ENCODE measurements at regions not wholly inside any gene's neighbourhood (a gene's known extent, or its start where the extent isn't known, plus 50 kb on each side); places are given as distances from the start of the nearest gene placed in this dataset.

GRCh38 chr10:61283066-61283465, 170.1 kb downstream of the TMEM26 start:
- Histone ChIP-seq H3K36me3 (ENCODE audit: low read length) (no peaks in the 10 kb centered on the region), H3K9me2 (replicated peaks; ENCODE audit: insufficient read depth, low read length) (no peaks in the 10 kb centered on the region), H3F3A (ENCODE audit: insufficient read depth) (no peaks in the 10 kb centered on the region), H3K9ac (ENCODE audit: low read length) (no peak overlapping the region), H2AFZ (ENCODE audit: low read depth, low read length, severe bottlenecking) (no peak overlapping the region), H3K27me3 (ENCODE audit: low read length) (no peaks in the 10 kb centered on the region), H3K9me3 (ENCODE audit: insufficient read depth, low read length) (no peaks in the 10 kb centered on the region), H3K27ac (ENCODE audit: low read depth, low read length) (no peak overlapping the region), H4K20me1 (ENCODE audit: low read depth, low read length) (no peaks in the 10 kb centered on the region), H3K79me2 (ENCODE audit: insufficient read depth, low read length) (no peaks in the 10 kb centered on the region), H3K4me2 (ENCODE audit: low read depth, low read length, poor library complexity, severe bottlenecking) (no peak overlapping the region), H3K4me3 (ENCODE audit: insufficient read depth, low read length, poor library complexity, severe bottlenecking) (no peak overlapping the region)
- no peak for TF ChIP-seq EZH2phosphoT487 (conservative IDR thresholded peaks at IDR 0.05; ENCODE audit: low read length)
- TF ChIP-seq CTCF (IDR thresholded peaks at IDR 0.05; ENCODE audit: insufficient read depth, low read length, poor library complexity, severe bottlenecking), result no peak

GRCh38 chr10:61280303-61280702, 172.9 kb downstream of the TMEM26 start:
- Histone ChIP-seq H3K27me3 (ENCODE audit: low read length) (no peaks in the 10 kb centered on the region), H3F3A (ENCODE audit: insufficient read depth) (no peaks in the 10 kb centered on the region), H3K4me3 (ENCODE audit: insufficient read depth, low read length, poor library complexity, severe bottlenecking) (no peak overlapping the region), H3K9ac (ENCODE audit: low read length) (no peak overlapping the region), H2AFZ (ENCODE audit: low read depth, low read length, severe bottlenecking) (no peak overlapping the region), H3K4me2 (ENCODE audit: low read depth, low read length, poor library complexity, severe bottlenecking) (no peak overlapping the region), H3K36me3 (ENCODE audit: low read length) (no peaks in the 10 kb centered on the region), H3K79me2 (ENCODE audit: insufficient read depth, low read length) (no peaks in the 10 kb centered on the region), H3K9me3 (ENCODE audit: insufficient read depth, low read length) (no peaks in the 10 kb centered on the region), H4K20me1 (ENCODE audit: low read depth, low read length) (no peaks in the 10 kb centered on the region), H3K9me2 (replicated peaks; ENCODE audit: insufficient read depth, low read length) (no peaks in the 10 kb centered on the region), H3K27ac (ENCODE audit: low read depth, low read length) (no peak overlapping the region)
- TF ChIP-seq CTCF (IDR thresholded peaks at IDR 0.05; ENCODE audit: insufficient read depth, low read length, poor library complexity, severe bottlenecking), result no peak
- TF ChIP-seq EZH2phosphoT487 (conservative IDR thresholded peaks at IDR 0.05; ENCODE audit: low read length), result no peak

GRCh38 chr10:61279400-61279799, 173.8 kb downstream of the TMEM26 start:
- Histone ChIP-seq H3K9me2 (replicated peaks; ENCODE audit: insufficient read depth, low read length) (no peaks in the 10 kb centered on the region), H2AFZ (ENCODE audit: low read depth, low read length, severe bottlenecking) (no peak overlapping the region), H3K9ac (ENCODE audit: low read length) (no peak overlapping the region), H3F3A (ENCODE audit: insufficient read depth) (no peaks in the 10 kb centered on the region), H3K4me3 (ENCODE audit: insufficient read depth, low read length, poor library complexity, severe bottlenecking) (no peak overlapping the region), H3K27me3 (ENCODE audit: low read length) (no peaks in the 10 kb centered on the region), H3K79me2 (ENCODE audit: insufficient read depth, low read length) (no peaks in the 10 kb centered on the region), H3K27ac (ENCODE audit: low read depth, low read length) (no peak overlapping the region), H4K20me1 (ENCODE audit: low read depth, low read length) (no peaks in the 10 kb centered on the region), H3K9me3 (ENCODE audit: insufficient read depth, low read length) (no peaks in the 10 kb centered on the region), H3K4me2 (ENCODE audit: low read depth, low read length, poor library complexity, severe bottlenecking) (no peak overlapping the region), H3K36me3 (ENCODE audit: low read length) (no peaks in the 10 kb centered on the region)
- no peak for TF ChIP-seq CTCF (IDR thresholded peaks at IDR 0.05; ENCODE audit: insufficient read depth, low read length, poor library complexity, severe bottlenecking)
- no peak for TF ChIP-seq EZH2phosphoT487 (conservative IDR thresholded peaks at IDR 0.05; ENCODE audit: low read length)

Measured in SU-DHL-6 (cell line).